DOHH2 (cell line): ENCODE measurements at regions not wholly inside any gene's neighbourhood (a gene's known extent, or its start where the extent isn't known, plus 50 kb on each side); places are given as distances from the start of the nearest gene placed in this dataset.

Experiments used
- H3F3A ChIP-seq: fragments of 200-600 bp; sonication (generic), shearing (Covaris generic); 2 replicates; pipeline ENCODE4 v1.6.0; 2016; ENCODE audit warnings: antibody characterized with exemption, mild to moderate bottlenecking; ENCODE audit not compliant: control insufficient read depth, insufficient read depth
- H3K27ac ChIP-seq: fragments of 200-600 bp; sonication (generic); 2 replicates; pipeline ENCODE4 v1.5.1; 2014; ENCODE audit warnings: low read depth, mild to moderate bottlenecking, low read length, moderate library complexity
- H3K27me3 ChIP-seq: fragments of 200-600 bp; sonication (generic); 2 replicates; pipeline ENCODE4 v1.6.1; 2014; ENCODE audit warnings: mild to moderate bottlenecking, low read length, mixed read lengths; ENCODE audit not compliant: control insufficient read depth
- H3K36me3 ChIP-seq: fragments of 200-600 bp; sonication (generic); 2 replicates; pipeline ENCODE4 v1.6.1; 2014; ENCODE audit warnings: mild to moderate bottlenecking, low read length, moderate library complexity, mixed read lengths; ENCODE audit not compliant: control insufficient read depth
- H3K4me1 ChIP-seq: fragments of 200-600 bp; sonication (generic); 2 replicates; pipeline ENCODE4 v1.6.1; 2014; ENCODE audit warnings: mild to moderate bottlenecking, low read length, mixed read lengths; ENCODE audit not compliant: control insufficient read depth
- H3K4me2 ChIP-seq: fragments of 200-600 bp; sonication (generic); 2 replicates; pipeline ENCODE4 v1.6.0; 2014; ENCODE audit warnings: mild to moderate bottlenecking, low read length, moderate library complexity
- H3K4me3 ChIP-seq: fragments of 200-600 bp; sonication (generic); 2 replicates; pipeline ENCODE4 v1.5.1; 2014; ENCODE audit warnings: mild to moderate bottlenecking, low read length, mixed read lengths
- H3K79me2 ChIP-seq: fragments of 200-600 bp; sonication (generic); 2 replicates; pipeline ENCODE4 v1.6.1; 2014; ENCODE audit warnings: mild to moderate bottlenecking, low read length, mixed read lengths; ENCODE audit not compliant: control insufficient read depth
- H3K9me2 ChIP-seq: fragments of 200-600 bp; sonication (generic); replicated peaks from 2 replicates; pipeline ENCODE4 v1.6.1; 2014; ENCODE audit warnings: mild to moderate bottlenecking, low read length, mixed read lengths; ENCODE audit not compliant: control insufficient read depth
- H3K9me3 ChIP-seq: fragments of 200-600 bp; sonication (generic); 2 replicates; pipeline ENCODE4 v1.6.1; 2014; ENCODE audit warnings: antibody characterized with exemption, low read length, mixed read lengths; ENCODE audit not compliant: control insufficient read depth, insufficient read depth
- H4K20me1 ChIP-seq: fragments of 200-600 bp; sonication (generic); 2 replicates; pipeline ENCODE4 v1.6.0; 2014; ENCODE audit warnings: low read depth, mild to moderate bottlenecking, antibody characterized with exemption, low read length, moderate library complexity; ENCODE audit not compliant: control insufficient read depth, insufficient read depth
- EZH2phosphoT487 ChIP-seq: fragments of 200-600 bp; sonication (generic); IDR thresholded peaks from 2 replicates; pipeline ENCODE4 v1.6.1; 2017; ENCODE audit warnings: borderline replicate concordance, mild to moderate bottlenecking, antibody characterized with exemption, low read length, moderate library complexity, mixed read lengths
- TF ChIP-seq, protein P1 (sequence below): fragments of 200-600 bp; sonication (generic); IDR thresholded peaks from one replicate; pipeline ENCODE4 v1.5.1; 2014; ENCODE audit warnings: antibody characterized with exemption, mild to moderate bottlenecking, low read depth, low read length; ENCODE audit not compliant: poor library complexity, severe bottlenecking

DNA sequence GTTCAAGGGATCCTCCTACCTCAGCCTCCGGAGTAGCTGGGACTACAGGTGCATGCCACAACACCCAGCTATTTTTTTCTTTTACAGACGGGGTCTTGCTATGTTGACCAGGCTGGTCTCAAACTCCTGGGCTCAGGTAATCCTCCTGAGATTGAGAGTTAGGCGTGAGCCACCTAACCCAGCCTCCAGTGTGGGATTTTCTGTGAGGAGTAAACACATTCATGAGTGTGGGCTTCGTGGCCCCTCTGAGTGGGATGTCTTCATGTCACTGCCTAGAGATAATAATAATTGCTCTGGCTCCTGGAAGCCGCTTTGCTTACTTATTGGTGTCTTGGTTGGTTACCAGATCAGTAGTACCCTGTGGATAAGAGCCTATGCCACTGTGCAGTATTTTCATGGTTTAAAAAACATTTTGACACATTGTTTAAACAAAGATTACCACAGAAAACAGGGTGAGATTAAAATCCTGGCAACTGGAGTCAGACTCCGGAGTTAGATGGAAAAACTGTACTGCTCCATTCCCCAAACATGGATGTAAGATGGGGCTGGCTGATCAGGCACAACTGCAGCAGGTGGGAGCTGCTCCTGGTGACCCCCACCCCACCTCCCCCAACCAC lies 159.1 kb upstream of the RAB4A start:
- Histone ChIP-seq H3K27me3 (no peaks in the 10 kb centered on the region), H4K20me1 (no peaks in the 10 kb centered on the region), H3F3A (no peaks in the 10 kb centered on the region), H3K79me2 (no peaks in the 10 kb centered on the region), H3K4me2 (no peak overlapping the region), H3K4me3 (no peak overlapping the region), H3K4me1 (peaks cover 6% of the 10 kb centered on the region), H3K27ac (no peak overlapping the region), H3K9me2 (no peaks in the 10 kb centered on the region), H3K36me3 (no peaks in the 10 kb centered on the region), H3K9me3 (no peaks in the 10 kb centered on the region)
- TF ChIP-seq, protein P1, sequence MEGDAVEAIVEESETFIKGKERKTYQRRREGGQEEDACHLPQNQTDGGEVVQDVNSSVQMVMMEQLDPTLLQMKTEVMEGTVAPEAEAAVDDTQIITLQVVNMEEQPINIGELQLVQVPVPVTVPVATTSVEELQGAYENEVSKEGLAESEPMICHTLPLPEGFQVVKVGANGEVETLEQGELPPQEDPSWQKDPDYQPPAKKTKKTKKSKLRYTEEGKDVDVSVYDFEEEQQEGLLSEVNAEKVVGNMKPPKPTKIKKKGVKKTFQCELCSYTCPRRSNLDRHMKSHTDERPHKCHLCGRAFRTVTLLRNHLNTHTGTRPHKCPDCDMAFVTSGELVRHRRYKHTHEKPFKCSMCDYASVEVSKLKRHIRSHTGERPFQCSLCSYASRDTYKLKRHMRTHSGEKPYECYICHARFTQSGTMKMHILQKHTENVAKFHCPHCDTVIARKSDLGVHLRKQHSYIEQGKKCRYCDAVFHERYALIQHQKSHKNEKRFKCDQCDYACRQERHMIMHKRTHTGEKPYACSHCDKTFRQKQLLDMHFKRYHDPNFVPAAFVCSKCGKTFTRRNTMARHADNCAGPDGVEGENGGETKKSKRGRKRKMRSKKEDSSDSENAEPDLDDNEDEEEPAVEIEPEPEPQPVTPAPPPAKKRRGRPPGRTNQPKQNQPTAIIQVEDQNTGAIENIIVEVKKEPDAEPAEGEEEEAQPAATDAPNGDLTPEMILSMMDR: no peak
- no peak for TF ChIP-seq EZH2phosphoT487

DNA sequence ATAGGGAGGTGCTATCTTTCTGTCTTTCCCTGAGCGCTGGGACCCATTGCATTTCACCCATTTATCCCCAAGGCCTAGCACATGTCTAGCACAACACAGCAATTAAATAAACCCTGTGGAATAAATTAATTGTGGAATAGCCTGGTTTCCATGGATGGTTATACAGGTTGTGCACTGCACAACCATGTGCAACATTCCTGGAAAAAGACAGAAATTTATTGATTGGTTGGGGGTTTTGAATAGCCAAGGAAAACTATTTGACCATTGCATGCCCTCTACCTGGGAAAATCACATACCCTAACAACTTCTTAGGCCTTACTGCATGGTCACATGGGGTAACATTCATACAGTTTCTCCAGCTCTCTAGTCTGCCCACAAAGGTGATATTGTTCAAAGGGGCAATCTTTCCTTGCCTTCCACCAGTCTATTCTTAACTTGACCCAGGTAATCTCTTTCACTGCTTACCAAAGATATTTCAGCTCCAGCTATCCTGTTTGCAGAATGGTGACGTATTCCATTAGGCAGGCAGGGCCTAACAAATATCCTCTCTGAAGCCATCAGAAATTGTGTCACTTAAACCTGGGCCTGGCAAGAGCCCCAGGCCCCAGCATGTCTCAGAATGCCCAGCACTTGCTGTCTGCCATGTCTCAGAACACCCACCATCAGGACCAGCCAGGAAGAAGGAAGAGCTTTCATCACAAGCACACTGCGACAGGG lies 157.9 kb upstream of the RAB4A start:
- H3F3A ChIP-seq: no peaks in the 10 kb centered on the region
- no peaks in the 10 kb centered on the region for H4K20me1 ChIP-seq
- H3K27me3 ChIP-seq: no peaks in the 10 kb centered on the region
- no peak overlapping the region for H3K27ac ChIP-seq
- H3K4me3 ChIP-seq: no peak overlapping the region
- H3K4me1 ChIP-seq: peaks cover 6% of the 10 kb centered on the region
- no peak overlapping the region for H3K4me2 ChIP-seq
- H3K36me3 ChIP-seq: no peaks in the 10 kb centered on the region
- H3K9me3 ChIP-seq: no peaks in the 10 kb centered on the region
- H3K79me2 ChIP-seq: no peaks in the 10 kb centered on the region
- TF ChIP-seq, protein P1: no peak
- TF ChIP-seq EZH2phosphoT487: no peak
- H3K9me2 ChIP-seq: no peaks in the 10 kb centered on the region

DNA sequence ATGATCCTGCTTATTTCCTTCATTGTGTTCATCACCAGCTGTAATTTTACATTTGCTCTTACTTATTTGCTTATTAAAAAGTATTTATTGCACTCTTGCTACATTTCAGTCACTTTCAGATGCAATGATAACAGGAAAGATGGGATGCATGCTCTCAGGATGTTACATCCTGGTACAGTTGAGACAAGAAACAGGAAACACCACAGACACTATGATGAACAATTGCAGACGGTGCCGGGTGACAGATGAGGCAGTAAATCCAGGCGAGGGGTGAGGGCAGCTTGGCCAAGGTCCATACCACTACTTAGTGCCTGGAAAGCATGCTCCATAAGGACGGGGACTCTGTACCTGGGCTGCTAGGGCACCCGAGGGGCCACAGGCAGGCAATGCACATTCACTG lies 156.6 kb upstream of the RAB4A start:
- H3K4me3 ChIP-seq: no peak overlapping the region
- H3K9me3 ChIP-seq: no peaks in the 10 kb centered on the region
- no peak overlapping the region for H3K27ac ChIP-seq
- TF ChIP-seq EZH2phosphoT487: no peak
- no peak overlapping the region for H3K4me2 ChIP-seq
- no peaks in the 10 kb centered on the region for H3K36me3 ChIP-seq
- H4K20me1 ChIP-seq: no peaks in the 10 kb centered on the region
- no peaks in the 10 kb centered on the region for H3K9me2 ChIP-seq
- H3K27me3 ChIP-seq: no peaks in the 10 kb centered on the region
- H3K79me2 ChIP-seq: no peaks in the 10 kb centered on the region
- H3F3A ChIP-seq: no peaks in the 10 kb centered on the region
- peaks cover under 1% of the 10 kb centered on the region for H3K4me1 ChIP-seq

DNA sequence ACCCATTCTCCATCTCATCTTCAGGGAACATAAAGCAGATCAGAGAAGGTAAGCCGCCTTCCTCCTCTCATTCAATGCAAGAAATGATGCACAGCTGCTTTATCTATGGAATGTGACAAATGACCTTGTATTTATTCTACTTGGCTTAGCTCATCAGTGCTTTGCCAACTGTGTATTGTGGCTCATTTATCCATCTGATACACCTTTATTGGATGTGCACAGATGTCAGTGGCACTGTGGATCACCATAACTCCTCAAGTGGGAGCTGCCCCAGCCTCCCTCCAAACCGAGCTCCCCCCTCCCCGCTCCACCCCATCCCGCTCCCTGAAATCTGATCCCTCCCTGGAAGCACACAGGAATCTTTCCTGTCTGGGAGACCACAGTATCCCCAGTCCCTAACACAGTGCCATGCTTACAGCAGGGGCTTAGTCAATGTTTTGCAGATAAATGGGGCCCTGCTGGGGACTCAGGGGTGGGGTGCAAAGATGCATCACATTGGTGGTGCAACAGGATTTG lies 156.0 kb upstream of the RAB4A start:
- Histone ChIP-seq H3K4me3 (no peak overlapping the region), H3K79me2 (no peaks in the 10 kb centered on the region), H3K9me2 (no peaks in the 10 kb centered on the region), H3K9me3 (no peaks in the 10 kb centered on the region), H3K36me3 (no peaks in the 10 kb centered on the region), H3F3A (no peaks in the 10 kb centered on the region), H3K27me3 (no peaks in the 10 kb centered on the region), H3K4me1 (no peaks in the 10 kb centered on the region), H3K27ac (no peak overlapping the region), H3K4me2 (no peak overlapping the region), H4K20me1 (no peaks in the 10 kb centered on the region)
- TF ChIP-seq, protein P1: no peak
- TF ChIP-seq EZH2phosphoT487: no peak
